Iris pigment epithelial cell (primary cell): ENCODE measurements at regions not wholly inside any gene's neighbourhood (a gene's known extent, or its start where the extent isn't known, plus 50 kb on each side); places are given as distances from the start of the nearest gene placed in this dataset.
A peak's percentile ranks its signal among the peaks of the same experiment; 100 is the strongest.

Source experiments
- DNase-seq: peaks from one replicate; pipeline ENCODE4 v3.0.0-alpha.2; 2011; ENCODE audit warnings: low read depth

DNA sequence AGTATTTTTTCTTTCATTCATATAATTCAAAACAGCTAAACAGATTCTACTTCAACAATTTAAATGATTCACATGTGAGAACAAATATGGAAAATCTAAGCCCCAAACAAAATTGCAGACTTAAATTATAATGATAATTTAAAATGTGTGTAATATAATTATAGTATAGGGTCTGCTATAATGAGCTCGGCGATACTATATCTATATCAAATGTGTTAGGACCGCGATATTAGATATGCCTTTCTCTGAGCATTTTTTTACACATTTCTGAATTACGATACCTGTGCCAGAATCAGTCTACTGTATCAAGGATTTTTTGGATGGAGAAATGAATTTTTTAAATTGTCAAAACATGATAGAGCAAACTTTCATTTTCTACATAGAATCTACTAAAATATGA lies 808.8 kb upstream of the POU3F3 start:
- no peak for DNase-seq

DNA sequence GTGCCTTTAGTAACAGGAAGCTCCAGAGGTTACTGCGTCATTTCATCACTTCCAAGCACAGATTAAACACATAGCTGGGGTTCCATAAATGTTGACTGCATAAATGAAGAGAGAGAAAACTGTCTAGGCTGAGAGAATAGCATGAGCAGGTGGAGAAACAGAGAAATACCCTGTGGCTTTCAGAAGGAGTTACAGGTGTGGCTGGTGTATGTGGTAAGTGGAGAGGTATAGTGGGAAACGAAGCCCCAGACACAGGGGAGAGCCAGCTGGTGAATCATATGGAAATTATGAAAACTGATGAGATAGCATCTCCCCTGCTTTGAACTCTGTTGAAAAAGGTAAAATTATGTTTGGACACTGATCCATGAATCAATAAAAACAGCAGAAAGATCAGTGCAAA lies 807.4 kb upstream of the POU3F3 start:
- no peak for DNase-seq

DNA sequence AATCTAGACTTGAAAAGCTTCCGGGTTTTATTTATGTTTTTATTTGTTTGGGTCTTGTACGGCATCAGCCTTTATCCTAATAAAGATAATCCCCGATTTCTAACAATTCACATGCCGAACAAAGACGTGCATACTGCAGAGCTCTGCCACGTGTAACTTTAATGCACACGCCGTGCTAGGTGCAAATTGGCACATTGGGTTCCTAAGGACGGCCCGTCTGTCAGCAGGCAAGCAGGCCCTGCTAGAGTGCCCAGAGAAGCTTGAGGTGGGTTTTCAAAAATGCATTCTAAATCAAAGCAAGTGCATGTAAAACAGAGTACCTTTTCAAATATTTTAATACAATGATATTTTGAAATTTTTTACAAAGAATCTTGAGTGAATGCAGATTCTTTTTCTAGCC lies 806.4 kb upstream of the POU3F3 start:
- no peak for DNase-seq

DNA sequence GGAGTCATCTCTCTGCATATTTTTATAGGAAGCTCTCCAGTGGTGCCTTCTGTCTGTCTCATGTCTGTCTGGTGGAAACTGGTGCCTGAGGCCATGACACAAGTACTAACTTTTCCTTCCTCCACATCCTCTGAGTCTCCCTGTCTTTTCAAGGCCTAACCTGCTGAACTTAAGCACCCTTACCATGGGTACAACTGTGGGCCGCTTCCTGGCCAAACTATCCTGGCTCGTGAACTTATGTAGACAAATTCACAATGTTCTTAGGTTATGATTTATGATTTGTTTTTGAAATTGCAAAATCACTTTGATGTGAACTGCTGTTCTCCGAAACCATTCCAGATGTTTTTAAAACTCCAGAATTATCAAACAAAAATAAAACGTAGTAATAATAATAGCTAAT lies 804.5 kb upstream of the POU3F3 start:
- no peak for DNase-seq

DNA sequence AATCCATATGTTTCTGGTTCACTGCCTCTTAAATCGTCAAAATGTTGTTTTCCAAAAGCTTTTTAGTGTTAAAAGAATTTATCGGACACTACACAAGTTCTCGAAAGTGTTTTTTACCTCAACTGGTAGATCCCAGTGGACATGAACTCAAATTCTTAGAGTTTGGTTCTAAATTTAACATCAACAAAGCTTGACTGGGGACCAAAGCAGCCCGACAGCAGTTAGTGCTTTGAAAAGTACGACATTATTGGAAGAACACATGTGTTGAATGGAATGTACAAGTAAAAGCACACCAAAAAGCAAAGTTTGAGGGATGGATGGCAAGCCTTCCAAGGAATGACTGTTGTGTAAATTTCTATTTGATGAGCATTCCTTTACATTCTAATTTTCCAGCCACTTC lies 803.9 kb upstream of the POU3F3 start:
- no peak for DNase-seq

DNA sequence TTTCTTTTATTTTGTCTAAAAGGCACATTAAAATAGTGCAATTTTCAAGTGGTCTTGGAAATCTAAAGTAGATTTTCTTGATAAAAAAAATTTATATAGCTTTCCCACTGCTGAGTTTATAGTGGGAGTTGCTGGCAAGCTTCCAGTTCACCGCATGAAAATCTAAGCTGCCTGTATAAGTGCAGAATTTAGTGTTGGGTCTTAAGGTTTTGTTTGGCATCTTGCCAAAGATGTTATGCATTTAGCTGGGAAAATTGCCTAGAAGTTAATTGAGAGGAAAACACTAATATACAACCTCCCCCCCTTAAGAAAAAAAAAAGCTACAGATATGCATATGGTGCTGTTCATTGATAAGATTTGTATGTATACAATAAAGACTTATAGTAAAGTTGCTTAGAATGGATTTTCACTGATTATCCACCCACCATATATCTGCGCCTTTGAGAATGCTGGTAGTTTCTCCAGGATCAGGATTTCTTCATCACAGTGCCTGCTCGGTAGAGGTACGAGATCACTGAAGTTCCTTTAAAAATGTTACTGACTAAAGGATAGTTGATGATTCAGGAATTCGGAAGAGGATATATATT lies 803.2 kb upstream of the POU3F3 start:
- no peak for DNase-seq

DNA sequence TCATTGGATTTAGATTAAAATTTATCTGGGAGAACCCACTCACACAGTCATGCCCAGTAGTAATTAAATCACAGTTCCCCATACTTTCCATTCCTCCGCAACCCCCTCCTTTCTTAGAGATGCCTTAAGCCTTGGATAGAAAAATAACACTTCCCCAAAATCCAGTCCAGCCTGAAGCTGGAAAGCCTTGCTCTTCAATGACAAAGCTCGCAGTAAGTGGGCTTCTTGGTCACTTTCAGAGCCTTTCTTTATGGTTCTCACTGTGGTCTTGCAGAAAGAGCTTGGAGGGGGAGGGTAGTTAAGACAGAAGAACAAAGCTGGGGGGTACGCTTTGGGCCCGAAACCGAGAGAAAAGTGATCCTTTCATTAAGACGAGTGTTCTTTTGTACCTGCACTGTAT lies 802.1 kb upstream of the POU3F3 start:
- DNase-seq: no peak

DNA sequence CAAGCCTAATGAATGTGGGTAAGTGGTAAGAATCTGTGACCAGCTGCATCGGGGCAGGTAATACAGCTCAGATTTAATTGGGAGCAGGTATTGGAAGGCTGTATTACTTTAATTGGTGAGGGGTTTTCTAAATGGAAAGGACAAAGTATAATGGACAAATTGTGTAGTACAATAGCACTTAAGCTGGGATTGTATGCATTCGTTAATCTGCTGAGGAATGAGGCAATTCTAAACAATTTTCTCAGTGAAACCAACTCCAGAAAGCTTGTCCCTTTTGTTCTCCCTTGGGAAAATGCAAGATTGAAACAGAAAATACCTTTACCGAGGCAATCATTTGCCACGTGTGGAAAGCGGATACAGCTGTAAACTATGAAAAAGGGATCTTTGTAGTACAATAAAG lies 801.6 kb upstream of the POU3F3 start:
- no peak for DNase-seq

DNA sequence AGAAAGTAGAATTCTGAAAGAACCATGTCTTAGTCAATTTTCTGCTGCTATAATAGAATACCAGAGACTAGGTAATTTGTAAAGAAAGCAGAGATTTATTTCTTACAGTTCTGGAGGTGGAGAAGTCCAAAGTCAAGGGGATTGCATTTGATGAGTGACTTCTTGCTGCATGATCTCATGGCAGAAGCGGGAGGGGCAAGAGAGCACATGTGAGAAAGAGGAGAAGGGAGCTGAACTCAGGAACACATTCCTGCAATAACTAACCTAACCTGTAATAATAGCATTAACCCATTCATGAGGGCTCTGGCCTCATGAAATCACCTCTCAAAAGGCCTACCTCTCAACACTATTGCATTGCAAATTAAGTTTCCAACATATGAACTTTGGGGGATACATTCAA lies 797.5 kb upstream of the POU3F3 start:
- no peak for DNase-seq

DNA sequence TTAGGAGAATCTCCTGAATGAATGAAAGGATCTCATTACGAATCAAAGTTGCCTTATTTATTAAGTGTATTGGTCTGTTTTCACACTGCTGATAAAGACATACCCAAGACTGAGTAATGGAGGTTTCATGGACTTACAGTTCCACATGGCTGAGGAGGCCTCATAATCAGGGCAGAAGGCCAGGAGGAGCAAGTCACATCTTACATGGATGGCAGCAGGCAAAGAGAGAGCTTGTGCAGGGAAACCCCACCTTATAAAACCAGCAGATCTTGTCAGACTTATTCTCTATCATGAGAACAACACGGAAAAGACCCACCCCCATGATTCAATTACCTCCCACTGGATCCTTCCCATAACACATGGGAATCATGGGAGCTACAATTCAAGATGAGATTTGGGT lies 785.2 kb upstream of the POU3F3 start:
- no peak for DNase-seq

DNA sequence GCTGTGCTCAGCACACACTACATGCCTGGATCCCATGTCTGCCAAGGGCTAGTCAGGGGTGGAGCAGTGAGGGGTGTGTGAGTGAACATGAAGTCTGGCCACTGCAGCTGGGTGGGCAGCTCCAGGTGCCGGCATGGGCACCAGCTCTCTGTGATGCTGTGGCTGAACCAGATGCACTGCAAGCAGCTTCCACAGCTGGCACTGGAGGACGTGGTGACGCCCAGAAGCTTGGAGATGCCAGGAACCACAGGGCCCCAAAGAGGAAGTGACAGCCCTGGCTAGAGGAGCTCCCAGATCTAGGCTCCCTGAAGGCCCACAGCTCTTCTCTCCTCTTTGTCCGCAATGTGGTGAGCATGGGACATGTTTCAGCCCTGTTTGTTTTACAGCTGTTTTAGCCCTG lies 776.3 kb upstream of the POU3F3 start:
- DNase-seq: no peak

DNA sequence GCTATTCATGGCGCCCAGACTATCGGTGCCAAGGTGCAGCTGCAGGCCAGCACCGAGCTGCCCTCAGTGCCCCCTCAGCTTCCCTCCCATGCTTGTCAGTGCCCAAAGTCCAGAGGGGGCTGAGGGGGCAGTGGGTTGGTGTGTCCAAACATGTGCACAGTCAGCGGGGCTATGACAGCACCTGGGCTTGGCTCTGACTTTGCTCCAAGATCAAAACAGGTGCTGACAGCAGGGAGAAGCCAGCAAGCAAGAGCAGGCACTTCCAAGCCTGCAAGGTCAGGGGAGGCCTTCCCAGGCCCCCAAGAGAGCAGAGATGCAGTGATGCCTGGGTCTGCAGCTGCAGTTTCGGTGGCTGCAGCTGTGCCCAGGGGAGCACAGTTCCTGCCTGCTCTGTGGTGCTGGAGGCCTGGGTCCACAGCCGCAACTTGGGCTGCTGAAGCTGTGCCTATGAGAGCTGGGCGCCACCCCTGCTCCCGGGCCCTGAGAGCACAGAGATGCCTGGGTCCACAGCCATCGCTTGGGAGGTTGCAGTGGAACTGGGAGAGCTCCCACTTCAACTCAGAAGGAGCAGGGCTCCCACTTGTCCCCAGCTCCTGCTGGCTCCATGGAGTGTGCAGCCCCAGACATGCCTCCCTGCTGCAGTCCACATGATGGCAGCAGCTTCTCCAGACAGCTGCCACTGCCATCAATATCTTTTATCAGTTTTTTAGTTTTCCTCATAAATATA lies 775.3 kb upstream of the POU3F3 start:
- DNase-seq: no peak

DNA sequence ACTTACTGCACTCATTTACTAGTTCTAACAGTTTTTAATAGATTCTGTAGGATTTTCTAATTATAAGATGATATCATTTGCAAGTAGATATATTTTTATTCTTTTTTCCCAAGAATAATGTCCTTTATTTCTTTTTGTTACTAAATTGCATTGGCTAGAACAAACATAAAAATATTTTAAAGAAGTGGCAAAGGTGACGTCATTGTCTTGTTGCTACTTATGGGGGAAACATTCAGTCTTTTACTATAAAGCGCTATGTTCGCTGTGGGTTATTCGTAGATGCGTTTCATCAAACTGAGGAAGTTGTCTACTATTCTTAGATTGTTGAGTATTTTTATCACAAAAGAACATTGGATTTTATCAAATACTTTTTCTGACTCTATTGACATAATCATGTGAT lies 765.2 kb upstream of the POU3F3 start:
- DNase-seq: no peak

DNA sequence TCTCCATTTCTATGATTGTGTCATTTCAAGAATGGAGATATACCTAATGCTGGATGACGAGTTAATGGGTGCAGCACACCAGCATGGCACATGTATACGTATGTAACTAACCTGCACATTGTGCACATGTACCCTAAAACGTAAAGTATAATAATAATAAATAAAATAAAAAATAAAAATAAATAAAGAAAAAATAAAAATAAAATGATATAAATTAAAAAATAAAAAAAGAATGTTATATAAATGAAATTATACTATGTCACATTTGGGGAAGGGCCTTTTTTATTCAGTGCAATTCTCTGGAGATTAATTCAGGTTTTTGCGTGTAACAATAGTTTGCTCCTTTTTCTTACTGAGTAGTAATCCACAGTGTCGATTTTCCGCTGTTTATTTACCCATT lies 763.5 kb upstream of the POU3F3 start:
- DNase-seq: no peak

DNA sequence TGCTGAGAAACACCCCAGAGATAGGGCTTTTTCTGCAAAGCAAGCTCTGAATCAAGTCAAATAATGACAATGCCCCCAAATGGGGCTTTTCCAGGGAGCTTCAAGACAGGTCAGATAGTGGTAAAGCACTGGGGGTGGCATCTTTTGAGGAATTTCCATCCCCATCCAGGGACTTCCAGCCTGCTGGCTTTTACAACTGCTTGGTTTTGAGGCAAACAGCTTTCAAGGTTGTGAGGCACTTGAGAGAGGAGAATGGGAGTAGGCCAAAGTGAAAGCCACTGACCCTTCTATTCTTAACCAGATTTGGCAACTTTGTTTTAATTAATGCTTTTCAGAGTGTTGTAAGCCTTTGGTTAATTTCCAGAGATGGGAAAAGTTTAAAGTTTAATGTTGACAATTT lies 762.0 kb upstream of the POU3F3 start:
- DNase-seq: no peak

DNA sequence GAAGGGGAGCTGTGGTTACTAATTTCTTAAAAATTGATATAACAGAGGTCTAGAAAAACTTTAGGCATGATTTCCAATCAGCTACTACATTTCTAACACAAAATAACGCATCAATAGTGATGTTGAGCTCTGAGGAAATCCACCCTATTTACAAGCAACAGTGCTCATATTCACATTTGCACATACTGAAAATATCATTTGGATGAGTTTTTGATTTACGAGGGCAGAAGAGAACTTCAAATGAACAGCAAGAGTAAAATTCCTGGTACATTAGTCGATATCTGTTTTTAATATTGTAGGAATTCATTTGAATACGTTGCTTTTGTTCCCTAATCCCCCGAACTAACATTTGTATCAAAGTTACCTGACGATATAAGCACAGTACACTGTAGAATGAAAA lies 761.0 kb upstream of the POU3F3 start:
- no peak for DNase-seq

DNA sequence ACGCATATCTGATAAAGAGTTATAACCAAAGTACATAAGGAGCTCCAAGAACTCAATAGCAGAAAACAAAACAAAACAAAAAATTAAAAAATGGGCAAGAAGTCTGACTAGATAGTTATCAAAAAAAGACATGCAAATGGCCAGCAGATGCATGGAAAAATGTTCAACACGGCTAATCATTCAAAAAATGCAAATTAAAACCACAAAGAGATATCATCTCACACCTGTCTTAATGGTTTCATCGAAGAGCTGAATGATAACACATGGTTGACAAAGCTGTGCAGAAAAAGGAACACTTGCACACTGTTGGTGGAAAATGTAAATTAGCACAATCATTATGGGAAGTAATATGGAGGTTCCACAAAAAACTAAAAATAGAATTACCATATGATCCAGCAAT lies 751.3 kb upstream of the POU3F3 start:
- no peak for DNase-seq

DNA sequence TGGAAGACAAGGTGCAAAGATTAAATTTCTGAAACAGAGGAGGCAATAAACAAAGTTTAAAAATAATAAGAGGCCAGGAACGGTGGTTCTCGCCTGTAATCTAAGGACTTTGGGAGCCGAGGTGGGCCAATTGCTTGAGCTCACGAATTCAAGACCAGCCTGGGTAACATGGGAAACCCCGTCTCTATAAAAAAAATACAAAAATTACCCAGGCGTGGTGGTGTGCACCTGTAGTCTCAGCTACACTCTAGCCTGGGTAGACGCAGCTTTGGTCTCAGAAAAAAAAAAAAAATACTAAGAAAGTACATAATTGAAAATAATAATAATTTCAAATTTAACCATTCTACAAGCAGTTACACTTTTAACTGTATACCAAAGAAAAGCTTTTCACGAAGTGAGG lies 744.6 kb upstream of the POU3F3 start:
- no peak for DNase-seq

DNA sequence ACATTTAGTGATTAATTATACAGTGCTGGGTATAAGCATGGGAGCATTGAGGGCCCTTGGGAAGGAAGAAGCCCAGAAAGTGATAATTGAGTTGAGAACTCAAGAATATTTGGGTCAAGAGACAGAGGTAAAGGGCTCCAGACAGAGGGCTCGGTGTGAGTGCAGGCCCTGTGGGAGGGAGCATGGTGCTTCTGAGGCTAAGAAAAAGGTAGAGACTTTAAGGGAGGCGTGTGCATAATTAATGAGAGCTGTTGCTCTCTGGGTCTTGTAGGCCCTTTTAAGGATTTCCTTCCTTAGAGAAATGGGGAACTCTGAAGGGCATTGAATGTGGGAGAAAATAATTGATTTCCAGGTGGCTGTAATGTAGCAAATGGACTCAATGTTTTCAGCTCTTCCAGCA lies 735.0 kb upstream of the POU3F3 start:
- no peak for DNase-seq

DNA sequence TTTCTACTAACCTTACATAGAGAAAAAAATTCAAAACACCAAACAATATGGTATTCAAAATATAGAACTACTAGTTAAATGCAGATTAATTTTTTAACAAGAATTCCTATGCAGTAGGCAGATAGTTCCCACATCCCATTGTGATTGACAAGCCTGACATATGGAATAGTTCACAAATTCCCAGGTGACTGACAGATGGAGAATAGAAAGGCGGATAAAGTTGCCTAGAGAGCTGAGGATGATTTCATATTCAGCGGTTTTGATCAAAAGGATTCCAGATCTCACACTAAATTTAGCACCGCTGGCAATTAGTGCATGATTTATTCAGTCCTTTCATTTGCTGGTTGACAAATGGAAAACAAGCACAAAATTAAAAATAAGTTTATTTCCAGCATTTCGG lies 733.7 kb upstream of the POU3F3 start:
- no peak for DNase-seq

DNA sequence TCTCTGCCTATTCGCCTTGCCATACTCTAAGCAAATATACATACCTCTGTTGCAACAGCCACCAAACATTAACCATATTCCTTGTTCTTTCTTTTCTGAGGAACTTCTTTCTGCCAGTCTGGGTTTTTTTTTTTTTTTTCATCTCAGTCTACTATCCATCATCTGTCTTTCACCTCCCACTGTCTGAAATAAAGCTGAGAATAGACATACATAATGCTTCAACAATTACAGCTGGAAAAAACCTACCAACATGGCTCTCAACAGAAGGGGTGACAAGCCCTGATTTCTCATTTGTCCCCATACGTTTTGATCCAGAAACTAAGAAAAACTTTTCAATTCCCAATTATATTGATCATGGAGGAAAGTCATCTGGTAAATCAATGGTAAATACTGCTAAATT lies 728.8 kb upstream of the POU3F3 start:
- no peak for DNase-seq

DNA sequence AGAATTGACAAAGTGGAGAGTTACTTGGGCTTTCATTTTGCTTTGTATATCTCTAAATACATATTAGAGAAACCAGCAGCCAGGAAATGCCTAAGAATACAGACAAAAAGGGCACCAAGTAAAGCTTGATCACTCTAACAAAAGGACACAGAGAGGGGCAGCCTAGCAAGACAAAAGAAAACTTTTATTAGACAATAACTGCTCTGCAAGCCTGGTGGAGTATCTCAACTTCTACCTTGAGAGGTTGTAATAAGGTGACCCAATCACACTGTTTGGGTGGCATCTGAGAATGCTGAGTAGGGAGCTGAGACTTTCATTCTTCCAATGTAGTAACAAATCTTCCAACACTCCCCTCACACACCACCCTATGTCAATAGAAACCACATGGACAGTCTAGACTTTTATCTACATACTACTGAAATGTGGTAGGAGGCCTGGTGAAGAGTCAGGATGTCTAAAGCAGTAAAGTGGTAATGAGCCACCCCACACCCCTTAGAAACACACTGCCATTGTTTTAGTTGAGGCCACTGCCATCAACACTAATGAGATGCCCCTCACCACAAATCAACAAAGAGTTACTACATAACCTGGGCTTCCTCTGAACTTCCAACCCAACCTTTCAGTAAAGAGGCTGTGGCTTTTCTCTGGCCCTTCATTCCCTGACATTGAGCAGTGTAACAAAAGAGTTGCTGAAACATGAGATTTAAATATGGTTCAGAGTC lies 726.7 kb upstream of the POU3F3 start:
- no peak for DNase-seq

DNA sequence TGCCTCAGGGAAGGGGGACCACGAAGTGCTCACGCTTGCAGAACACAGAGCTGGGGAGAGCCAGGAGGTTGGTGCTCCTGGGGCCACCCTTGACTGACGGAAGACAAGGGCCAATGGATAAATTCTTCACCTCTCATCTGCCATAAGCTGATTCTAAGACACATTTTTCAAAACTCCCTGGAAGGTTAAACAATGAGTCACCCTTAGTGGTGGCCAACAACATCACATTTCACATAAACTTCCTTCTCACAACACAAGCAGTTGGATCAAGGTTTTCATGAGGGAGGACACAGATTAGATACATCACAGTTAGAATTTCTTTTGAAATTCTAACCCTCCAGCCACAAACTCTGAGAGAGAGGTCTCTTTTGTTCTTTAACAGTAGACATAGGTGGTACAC lies 713.6 kb upstream of the POU3F3 start:
- peak; percentile 1 for DNase-seq

DNA sequence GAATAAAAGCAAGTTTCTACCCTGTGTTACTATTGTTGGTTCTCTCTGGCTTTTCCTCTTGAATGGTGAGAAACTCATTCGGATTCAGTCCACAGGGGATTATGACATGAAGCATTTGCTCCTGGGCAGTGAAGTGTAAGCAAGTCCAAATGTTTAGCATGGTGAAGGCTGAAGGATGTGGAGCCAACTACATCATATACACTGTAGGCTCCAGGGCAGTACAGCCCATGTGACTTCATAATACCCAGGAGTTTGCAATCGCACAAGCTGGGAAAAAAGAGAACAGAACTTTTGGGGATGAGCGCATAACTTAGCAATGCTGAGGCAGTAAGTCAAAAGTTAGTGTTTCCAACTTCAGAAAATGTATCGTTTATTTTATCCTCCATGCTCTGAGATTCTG lies 695.7 kb upstream of the POU3F3 start:
- no peak for DNase-seq
